HT1080 (cell line): ENCODE measurements at regions not wholly inside any gene's neighbourhood (a gene's known extent, or its start where the extent isn't known, plus 50 kb on each side); places are given as distances from the start of the nearest gene placed in this dataset.
A peak's percentile ranks its signal among the peaks of the same experiment; 100 is the strongest.
"Not testable (repeated sequence)": the region's sequence is repeated elsewhere in the genome, so short reads cannot be mapped to it uniquely, and the experiment has no call there.

Experiments
- DNase-seq: peaks from one replicate; pipeline ENCODE4 v3.0.0-alpha.2; 2015; ENCODE audit warnings: low read depth

DNA sequence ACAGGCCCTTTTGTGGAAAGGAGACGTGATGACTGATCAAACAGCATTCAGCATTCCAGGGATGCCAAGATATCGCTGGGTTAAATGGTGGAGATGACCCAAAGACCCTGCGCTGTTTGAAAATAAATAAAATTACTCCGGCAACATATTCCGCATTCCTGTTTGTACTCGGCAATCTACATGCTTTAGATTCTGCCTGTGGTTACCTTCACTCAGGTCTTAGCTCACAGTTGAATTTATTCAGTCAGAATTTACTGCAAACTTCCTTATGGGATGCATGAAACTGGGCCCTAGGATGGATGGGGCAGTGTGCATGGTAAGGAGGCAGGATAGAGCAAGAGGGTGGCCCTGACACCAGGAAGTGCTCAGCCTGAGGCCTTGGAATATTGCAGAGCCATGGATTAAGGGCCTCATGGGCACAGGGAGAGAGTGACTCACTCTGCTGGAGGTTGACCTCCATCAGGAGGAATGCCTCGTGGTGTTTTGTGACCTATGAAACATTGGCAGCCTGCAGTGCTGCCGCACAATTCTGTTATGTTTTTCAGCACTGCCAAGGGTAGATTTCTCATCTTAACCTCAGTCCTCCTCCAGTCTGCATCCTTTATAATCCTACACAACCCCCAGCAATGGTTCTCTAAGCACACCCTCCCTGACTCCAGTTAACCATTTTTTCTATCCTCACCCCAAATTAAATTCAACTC, 321.4 kb downstream of the IRS1 start:
- DNase-seq = peak; percentile 77

DNA sequence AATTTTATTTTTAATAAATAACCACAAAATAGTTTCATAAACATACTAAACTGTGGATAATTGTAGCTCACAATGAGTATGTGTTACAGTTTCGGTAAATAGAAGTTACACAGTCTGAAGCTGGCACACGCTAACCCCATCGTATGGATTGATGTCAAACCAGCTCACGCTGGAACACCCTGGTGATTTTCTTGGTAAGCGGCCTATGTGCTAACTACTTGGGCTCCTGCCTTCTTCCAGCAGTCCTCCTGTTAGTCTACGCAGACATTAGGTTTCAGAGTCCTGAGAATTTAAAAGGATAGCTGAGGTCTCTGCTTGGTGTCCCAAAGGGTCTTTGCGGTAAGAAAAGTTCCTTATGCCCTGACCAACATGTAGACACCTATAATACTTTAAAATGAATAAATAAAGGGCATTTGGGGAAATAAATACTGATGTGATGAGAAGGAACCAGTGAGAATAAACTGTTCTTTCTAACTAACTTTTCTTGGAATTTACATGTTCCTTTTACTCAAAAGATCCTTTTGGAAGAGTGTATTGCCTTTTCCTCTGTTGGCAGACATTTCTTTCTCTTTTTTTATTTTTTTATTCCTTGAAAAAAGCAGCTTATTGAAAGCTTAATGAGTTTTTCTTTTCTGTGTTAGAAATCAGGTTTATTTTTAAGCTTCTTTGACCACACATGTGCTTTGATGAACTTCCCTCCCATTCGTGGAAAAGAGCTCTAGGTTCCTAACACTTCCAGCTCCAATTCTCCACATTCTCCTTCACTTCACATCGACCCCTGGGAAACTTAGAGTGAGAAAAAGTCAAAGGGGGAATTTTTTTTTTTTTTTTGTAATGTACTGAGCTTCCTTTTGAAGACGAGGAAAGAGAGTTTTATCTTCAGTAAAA, 322.2 kb downstream of the IRS1 start:
- no peak for DNase-seq

DNA sequence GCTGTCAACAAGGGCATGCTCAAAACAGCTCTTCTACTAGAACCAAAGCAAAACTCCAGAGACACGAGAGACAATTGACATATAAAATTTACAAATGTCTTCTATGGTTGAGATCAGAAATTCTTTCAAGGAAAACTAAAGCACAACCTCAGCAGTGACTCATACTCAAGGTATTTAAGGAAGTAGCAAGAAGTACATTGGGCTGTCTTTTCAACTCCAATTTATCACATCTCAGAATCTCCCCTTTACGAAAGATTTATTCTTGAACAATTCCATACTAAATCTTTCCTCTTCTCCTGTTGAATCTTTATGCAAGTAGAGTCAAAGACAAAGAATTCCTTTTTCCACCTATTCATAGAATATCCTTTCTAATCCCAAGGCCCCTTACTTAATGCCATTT, 324.0 kb downstream of the IRS1 start:
- peak; percentile 71 for DNase-seq

DNA sequence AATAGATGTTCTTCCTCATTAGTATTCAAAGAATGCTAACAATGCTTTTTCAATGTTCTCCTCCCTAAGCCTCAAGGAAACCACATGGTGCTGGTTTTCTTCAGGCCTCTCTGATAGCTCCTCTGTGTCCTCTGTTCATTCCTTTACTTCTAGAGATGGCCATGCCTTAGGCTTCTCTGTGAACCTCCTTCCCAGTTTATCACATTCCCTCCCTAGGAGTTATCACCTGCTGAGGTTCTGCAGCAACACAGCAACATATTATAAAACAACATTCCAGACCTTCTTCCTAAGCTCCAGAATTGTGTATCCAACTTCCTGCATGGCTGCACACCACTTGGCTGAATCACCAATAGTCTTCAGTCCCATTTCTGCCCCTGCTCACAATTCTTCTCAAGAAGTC, 325.5 kb downstream of the IRS1 start:
- peak; percentile 10 for DNase-seq

DNA sequence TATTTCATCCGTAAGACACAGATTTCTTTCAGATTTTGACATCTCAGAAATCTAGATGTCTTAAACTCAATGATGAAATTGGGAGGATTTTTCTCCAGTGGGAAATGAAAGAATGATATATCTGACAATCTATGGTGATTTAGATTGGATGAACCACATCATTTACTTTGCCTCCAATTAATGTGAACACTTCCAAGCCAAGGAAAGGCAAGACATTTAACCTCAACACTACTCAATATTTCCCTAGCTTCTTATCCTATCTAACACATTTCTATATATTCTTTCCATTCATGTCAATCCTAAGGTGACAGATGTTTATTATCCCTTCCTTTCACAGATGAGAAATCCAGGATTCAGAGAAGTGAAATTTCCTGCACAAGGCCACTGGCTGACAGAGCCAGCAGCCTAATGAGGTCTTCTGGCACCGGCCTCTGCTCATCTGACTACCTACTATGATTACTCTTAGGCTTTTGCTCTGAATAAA, 327.6 kb downstream of the IRS1 start:
- no peak for DNase-seq

DNA sequence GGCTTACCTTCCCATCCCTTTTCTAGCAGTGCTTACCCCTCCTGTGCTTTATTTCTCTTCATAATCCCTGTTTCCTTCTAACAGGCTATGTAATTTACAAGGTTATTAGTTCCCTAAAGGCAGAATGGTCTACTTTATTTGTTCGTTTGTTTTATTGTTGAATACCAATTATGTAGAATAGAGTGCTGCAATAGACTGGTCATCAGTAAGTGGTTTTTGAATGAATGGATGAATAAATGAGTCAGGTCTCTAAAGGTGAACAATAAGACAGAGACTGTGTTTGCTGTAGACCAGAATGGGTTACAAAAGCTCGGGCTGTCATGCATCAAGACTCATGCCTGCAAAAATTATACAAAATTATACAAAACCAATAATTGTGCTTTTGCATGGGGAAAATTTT, 332.0 kb downstream of the IRS1 start:
- DNase-seq = no peak

DNA sequence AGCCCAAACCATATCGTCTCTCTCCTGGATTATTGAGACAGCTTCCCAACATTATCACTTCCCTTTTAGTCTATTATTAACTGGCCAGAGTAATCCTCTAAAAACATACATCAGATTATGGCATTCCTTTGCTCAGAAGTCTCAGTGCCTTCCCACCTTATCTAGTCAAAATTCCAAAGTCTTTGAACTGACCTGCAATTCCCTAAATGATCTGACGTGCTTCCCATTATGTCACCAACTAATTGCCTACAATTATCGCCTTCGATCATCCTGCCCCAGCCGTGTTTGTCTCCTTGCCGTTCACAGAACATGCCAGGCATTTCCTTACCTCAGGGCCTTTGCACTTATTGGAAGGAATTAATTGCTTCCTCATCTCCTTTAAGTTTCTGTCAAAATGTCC, 332.4 kb downstream of the IRS1 start:
- no peak for DNase-seq

DNA sequence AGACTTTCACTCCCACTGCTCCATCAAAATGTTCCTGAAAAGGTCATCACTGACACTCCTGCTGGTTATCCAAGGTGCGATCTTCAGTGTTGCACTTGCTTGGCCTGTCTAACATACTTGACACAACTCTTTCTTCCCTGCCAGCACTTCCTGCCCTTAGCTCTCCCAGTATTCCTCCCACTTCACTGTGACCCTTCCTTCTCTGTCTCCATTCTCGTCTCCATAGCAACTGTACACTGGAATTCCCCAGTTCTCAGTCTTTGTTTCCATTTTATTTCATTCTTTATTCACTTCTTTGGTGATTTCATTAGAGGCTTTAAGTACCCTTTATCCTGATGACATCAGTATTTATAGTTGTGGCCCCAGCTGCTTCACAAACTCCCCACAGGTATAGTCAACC, 333.0 kb downstream of the IRS1 start:
- DNase-seq = no peak

DNA sequence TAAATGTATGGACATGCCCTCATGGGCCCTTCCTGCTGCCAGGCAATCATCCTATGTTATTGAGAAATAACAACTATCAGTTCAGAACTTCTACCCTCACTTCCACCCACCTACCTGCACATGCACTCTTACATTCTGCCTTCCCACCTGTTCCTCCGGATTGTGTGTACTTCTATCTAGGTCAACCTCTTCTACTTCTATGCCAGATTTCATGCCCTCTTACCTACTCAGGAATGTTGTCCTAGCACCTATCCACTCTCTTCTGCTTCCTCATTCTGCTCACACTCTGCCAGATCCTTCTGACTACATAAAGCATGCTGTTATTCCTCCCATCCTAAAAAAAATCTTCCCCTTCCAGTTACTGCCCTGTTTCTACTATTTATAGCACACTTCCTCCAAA, 333.5 kb downstream of the IRS1 start:
- no peak for DNase-seq

DNA sequence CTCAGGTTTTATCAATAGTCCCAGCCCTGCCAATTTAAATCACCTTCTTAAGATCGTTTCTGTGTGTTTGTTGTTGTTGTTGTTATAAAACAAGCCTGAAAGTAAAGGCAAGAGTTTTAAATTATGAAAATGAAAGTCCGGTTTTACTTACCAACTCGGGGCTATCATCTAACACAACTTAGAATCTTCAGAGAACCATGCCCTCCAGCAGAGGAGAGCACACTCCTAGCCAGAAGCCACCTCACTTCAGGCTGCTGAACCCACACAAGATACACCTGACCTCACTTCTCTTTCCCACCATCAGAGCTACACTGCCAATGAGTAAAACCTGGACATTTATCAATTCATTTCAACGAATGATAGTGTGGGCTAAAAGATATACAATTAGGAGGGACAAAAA, 335.2 kb downstream of the IRS1 start:
- no peak for DNase-seq

DNA sequence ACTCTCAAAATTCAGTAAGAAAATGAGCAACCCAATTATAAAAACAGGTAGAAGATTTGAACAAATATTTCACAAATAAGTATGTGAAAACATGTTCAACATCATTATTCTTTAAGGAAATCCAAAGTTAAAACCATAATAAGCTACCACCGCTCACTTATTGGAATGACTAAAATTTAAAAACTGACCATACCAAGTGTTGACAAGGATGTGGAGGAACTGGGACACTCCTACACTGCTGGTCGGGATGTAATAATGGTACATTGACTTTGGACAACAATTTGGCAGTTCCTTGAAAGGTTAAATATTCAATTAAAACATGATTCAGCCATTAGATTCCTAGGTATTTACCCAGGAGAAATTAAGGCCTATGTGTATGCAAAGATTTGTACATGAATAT, 336.5 kb downstream of the IRS1 start:
- no peak for DNase-seq

DNA sequence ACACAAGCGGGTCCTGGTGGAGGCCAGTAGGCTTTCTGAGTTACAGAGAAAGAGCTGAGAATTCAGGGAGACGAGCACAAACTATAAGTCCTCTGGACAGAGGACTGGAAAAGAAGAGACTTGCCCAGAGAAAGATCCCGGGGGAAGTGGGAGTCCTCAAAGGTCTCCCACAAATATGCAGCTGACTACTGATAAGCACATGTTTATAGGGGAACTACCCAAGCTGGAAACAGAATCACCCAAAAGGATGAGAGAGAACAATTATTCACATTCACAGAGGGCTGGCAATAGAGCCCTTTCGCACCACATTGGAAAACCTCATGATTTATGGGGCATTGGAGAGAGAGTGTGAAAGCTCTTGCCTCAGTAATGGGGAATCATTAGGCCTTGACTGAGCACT, 337.6 kb downstream of the IRS1 start:
- no peak for DNase-seq

DNA sequence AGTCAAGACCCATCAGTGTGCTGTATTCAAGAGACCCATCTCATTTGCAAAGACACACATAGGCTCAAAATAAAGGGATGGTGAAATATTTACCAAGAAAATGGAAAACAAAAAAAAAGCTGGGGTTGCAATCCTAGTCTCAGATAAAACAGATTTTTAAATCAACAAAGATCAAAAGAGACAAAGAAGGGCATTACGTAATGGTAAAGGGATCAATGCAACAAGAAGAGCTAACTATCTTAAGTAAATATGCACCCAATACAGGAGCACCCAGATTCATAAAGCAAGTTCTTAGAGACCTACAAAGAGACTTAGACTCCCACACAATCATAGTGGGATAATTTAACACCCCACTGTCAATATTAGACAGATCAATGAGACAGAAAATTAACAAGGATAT, 343.5 kb downstream of the IRS1 start:
- DNase-seq = not testable (repeated sequence)

DNA sequence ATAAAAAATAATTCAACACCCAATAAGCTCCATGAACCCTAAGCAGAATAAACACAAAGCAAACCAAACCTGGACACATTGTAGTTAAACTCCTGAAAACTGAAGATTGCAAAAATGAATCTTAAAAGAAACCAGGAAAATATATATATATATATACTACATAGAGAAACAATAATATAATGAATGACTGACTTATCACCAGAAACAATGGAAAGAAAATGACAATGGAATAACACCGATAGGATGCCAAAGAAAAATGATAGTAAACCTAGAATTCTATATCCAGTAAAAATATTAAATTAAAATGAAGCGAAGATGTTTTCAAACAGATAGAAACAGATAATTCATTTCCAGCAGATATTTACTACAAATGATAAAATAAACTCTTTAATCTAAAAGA, 346.9 kb downstream of the IRS1 start:
- no peak for DNase-seq

DNA sequence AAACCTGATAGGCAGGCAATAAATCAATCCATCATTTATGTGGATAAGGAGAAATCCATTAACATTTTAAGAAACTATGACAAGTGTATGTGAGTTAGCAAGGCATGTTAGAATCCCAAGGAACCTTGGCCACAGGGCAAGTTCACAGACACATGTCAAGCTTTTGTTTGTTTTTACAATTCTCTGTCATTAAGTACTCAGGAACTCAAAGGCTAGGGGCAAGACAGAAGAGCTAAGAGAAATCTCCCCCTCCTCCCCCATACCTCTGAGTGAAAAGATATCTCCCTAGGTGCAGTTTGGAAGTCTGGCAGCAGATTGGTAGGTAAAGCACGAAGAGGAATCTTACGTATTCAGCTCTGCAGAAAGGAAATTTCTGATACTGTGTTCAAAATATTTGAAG, 348.1 kb downstream of the IRS1 start:
- DNase-seq = no peak

DNA sequence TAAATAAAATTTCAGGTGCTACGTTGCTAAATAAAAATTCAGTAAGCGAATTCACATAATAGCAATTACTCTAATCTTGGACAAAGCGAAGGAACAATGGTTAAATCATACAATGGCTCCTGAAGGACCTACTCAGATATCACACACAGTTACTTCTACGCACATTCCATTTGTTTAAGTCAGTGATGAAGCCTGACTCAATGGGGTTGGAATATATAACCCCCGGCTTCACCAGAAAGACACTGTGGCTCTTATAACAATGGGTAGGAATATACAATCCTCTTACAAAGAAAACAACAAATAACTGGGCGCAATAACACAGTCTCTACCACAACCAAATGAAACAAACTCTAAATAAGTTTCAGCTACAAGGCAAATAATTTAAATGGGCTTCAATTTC, 349.5 kb downstream of the IRS1 start:
- DNase-seq = no peak

DNA sequence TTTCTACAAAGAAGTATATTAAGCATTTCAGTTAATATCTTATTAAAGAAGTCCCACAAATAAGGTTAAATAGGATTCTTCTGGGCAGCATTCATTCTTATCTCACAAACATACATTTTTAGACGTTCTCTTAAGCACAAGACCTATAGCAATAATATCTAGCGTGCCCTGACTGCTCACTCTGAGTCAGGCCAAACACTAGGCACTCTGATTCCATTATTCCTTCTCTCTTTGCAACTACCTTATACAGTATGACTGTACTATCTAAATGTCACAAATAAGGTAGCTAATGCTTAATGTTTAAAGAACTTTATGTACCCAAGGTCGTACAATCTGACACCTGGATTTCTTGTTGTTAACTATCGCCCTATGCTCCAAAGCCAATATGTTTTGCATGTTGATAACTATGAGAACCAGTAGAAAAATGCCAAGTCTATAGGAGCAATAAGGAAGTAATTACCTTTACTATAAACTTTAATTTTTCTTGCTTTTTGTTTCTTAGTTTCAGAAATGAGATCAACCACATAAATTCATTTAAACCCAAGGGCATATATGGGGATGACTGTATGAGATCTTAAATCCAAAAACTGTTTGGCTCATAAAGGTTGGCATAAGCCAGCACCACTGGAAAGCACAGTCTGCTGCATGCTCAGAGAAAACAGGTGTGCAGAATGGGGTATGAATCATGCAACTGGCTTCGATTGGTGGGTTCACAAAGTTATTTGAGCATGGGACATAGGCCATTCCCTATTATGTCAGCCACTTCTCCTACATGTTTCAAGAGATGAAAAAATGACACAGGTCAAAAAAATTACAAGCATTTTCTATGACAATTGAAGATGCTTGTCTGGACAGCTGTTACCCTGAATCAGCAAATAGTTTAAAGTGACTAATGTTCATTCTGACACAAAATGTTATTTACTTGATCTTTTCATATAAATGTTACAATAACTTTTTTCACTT, 352.0 kb downstream of the IRS1 start:
- peak; percentile 64 for DNase-seq

DNA sequence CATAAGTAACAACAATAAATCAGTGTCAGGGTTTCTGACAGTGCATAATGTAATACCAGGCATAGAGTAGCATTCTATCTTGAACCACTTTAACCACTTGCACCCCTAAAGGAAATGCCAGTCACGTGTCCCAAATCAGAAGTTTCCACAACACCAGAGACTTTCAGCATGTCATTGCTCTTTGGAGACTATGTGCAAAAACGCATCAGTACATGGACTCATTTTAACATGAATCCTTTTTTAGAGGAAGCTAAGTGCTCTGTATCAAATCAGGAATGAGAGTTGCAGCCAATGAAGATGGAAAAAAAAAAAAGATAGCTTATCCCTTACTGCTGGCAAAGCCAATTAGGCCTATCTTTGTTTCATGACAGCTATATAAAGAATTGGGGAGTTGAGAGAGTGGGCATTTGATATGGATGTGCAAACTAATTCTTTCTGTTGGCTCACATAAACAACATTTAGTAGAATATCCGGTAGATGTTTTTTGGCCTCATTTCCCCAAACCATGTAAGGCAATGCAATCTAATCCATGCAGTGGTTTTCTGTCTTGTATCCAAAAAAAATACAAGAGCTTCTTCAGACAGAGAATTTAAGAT, 353.1 kb downstream of the IRS1 start:
- DNase-seq = peak; percentile 26

DNA sequence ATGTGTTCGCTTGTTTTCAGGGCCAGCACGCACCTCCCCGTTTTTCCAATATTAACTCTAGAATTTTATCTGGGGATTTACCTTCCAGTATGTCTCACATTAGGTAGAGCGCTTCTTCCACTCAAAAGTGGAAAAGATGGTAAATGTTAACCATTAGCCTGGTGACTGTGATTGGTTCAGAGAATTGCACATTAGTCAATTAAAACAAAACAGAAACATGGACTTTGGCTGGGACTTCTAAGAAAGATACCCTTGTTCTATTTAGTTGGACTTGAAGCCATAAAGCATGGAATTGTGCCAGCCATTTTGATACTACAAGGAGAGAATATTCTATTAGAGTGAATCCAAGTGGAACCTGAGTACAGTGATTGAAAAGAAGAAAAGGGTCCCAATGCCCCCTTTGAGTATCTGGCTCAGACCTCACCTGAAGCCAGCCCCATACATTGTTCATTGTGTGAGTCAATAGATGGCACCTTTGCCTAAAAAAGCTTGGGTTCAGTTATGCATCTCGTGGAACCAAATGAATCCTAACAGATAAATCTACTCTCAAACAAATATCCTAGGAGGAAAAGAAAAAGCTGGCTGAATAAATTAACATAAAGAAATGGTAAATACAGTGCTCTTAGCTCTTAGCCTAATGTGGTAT, 354.3 kb downstream of the IRS1 start:
- no peak for DNase-seq

DNA sequence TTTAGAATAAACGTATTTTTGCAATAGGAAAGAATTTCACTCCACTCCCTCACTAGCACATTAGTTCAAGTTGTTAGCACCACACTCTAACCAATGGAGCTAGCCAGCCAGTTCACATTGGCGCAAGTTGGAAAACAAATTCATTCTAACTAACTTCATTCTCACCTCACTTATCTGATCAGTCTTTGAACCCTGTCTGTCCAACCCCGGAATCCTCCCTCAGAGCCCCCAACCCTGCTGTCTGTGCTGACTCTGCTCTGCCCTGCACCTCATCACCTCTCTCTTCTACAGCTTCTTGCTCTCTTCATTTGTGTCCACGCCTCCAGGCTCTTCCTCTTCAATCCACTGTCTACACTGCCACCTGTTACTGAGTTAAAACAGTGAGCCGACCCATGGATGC, 356.5 kb downstream of the IRS1 start:
- no peak for DNase-seq
